ENCODE measurements at regions not wholly inside any gene's neighbourhood (a gene's known extent, or its start where the extent isn't known, plus 50 kb on each side); places are given as distances from the start of the nearest gene placed in this dataset.
"Not testable (repeated sequence)": the region's sequence is repeated elsewhere in the genome, so short reads cannot be mapped to it uniquely, and the experiment has no call there.

GRCh38 chr9:135404451-135405144 is 75.0 kb upstream of the PPP1R26 start:
- 86% methylated on average over 18 of the region's 23 CpGs for WGBS (ENCODE audit: insufficient coverage)
- peaks cover 2% of the 10 kb centered on the region for H3K9me3 Mint-ChIP-seq (ENCODE audit: insufficient read depth)
- H3K27ac Mint-ChIP-seq = no peak overlapping the region
- H3K4me1 Mint-ChIP-seq = no peaks in the 10 kb centered on the region
- no peak for DNase-seq
- Histone ChIP-seq H3K27me3 (replicated peaks in 1 of 4; ENCODE audit: control extremely low read depth in 1 of 4, control insufficient read depth in 3 of 4, insufficient read depth in 4 of 4, low read length in 3 of 4) (peaks cover 0 to 3% (median 0%) of the 10 kb centered on the region in 4 experiments), H2AFZ (ENCODE audit: insufficient read depth, low read depth, low read length, poor library complexity, severe bottlenecking) (no peak overlapping the region), H3K36me3 (replicated peaks in 1 of 2; ENCODE audit: control extremely low read depth in 1 of 2, control insufficient read depth in 1 of 2, extremely low read depth in 1 of 2, insufficient read depth in 2 of 2, low read length in 1 of 2) (no peaks in the 10 kb centered on the region), H3K9ac (ENCODE audit: low read length) (no peak overlapping the region), H3K4me3 (ENCODE audit: control extremely low read depth in 1 of 5, extremely low read depth in 1 of 5, insufficient read depth in 1 of 5, low read depth in 2 of 5, low read length in 4 of 5) (no peak overlapping the region), H3K79me2 (ENCODE audit: control insufficient read depth, insufficient read depth, low read length) (no peaks in the 10 kb centered on the region), H3K9me3 (ENCODE audit: control extremely low read depth in 1 of 3, control insufficient read depth in 2 of 3, insufficient read depth in 1 of 3, low read length in 2 of 3) (peaks cover 0 to 7% (median 0%) of the 10 kb centered on the region in 3 donors), H3K4me2 (replicated peaks; ENCODE audit: low read depth, low read length, poor library complexity, severe bottlenecking) (no peak overlapping the region), H4K20me1 (ENCODE audit: control insufficient read depth, insufficient read depth, low read length, poor library complexity, severe bottlenecking) (no peaks in the 10 kb centered on the region), H3K4me1 (ENCODE audit: control insufficient read depth in 2 of 2, insufficient read depth in 2 of 2, low read length in 2 of 2) (no peaks in the 10 kb centered on the region), H3K27ac (ENCODE audit: low read length in 2 of 2) (no peak overlapping the region)
- H3K27me3 Mint-ChIP-seq = peaks cover 7% of the 10 kb centered on the region
- ATAC-seq (ENCODE audit: low read depth) = no peak
- ChIA-PET CTCF (no interaction called here), POLR2A (no interaction called here)
- TF ChIP-seq EZH2 (IDR thresholded peaks at IDR 0.05; ENCODE audit: borderline replicate concordance, insufficient read depth, low read depth, low read length, poor library complexity, severe bottlenecking) (no peak), CTCF (IDR thresholded peaks at IDR 0.05) (no peak)
- no peak overlapping the region for H3K4me3 Mint-ChIP-seq
- intact Hi-C loops (cut with micrococcal nuclease) = no loop called here

- H2AFZ ChIP-seq (ENCODE audit: insufficient read depth, low read depth, low read length, poor library complexity, severe bottlenecking); H3K4me1 Mint-ChIP-seq; H3K27ac Mint-ChIP-seq; H3K9ac ChIP-seq (ENCODE audit: low read length); ATAC-seq (ENCODE audit: low read depth); CTCF ChIA-PET; H3K79me2 ChIP-seq (ENCODE audit: control insufficient read depth, insufficient read depth, low read length); H3K4me1 ChIP-seq (ENCODE audit: control insufficient read depth in 2 of 2, insufficient read depth in 2 of 2, low read length in 2 of 2); H4K20me1 ChIP-seq (ENCODE audit: control insufficient read depth, insufficient read depth, low read length, poor library complexity, severe bottlenecking); H3K4me2 ChIP-seq (replicated peaks; ENCODE audit: low read depth, low read length, poor library complexity, severe bottlenecking); H3K9me3 Mint-ChIP-seq (ENCODE audit: insufficient read depth); H3K36me3 ChIP-seq (replicated peaks in 1 of 2; ENCODE audit: control extremely low read depth in 1 of 2, control insufficient read depth in 1 of 2, extremely low read depth in 1 of 2, insufficient read depth in 2 of 2, low read length in 1 of 2); H3K4me3 ChIP-seq (ENCODE audit: control extremely low read depth in 1 of 5, extremely low read depth in 1 of 5, insufficient read depth in 1 of 5, low read depth in 2 of 5, low read length in 4 of 5); intact Hi-C loops (cut with micrococcal nuclease); H3K9me3 ChIP-seq (ENCODE audit: control extremely low read depth in 1 of 3, control insufficient read depth in 2 of 3, insufficient read depth in 1 of 3, low read length in 2 of 3); DNase-seq; H3K27ac ChIP-seq (ENCODE audit: low read length in 2 of 2); H3K4me3 Mint-ChIP-seq; H3K27me3 ChIP-seq (replicated peaks in 1 of 4; ENCODE audit: control extremely low read depth in 1 of 4, control insufficient read depth in 3 of 4, insufficient read depth in 4 of 4, low read length in 3 of 4); POLR2A ChIA-PET: not testable (repeated sequence)
- peaks cover 11% of the 10 kb centered on the region for H3K27me3 Mint-ChIP-seq
- WGBS (ENCODE audit: insufficient coverage) = 94% methylated on average over 12 of the region's 12 CpGs
These were observed 74.5 kb upstream of the PPP1R26 start for GRCh38 chr9:135405145-135405464.
